BJ (cell line): ENCODE measurements at regions not wholly inside any gene's neighbourhood (a gene's known extent, or its start where the extent isn't known, plus 50 kb on each side); places are given as distances from the start of the nearest gene placed in this dataset.

Experiments used
- CTCF ChIA-PET: fragments of 350-600 bp; formaldehyde crosslinking; extraction: SDS; loops from one replicate; lab custom pipeline; 2021; ENCODE audit warnings: antibody characterized with exemption, inconsistent platforms; lab: Yijun Ruan, JAX
- POLR2A ChIA-PET: fragments of 300-600 bp; sonication (Branson Sonifier 250); formaldehyde crosslinking; extraction: SDS; loops from one replicate; lab custom pipeline; 2021; ENCODE audit warnings: antibody characterized with exemption; lab: Charles Lee
- DNase-seq: peaks from one replicate; pipeline ENCODE4 v3.0.0-alpha.2; 2011; ENCODE audit warnings: low read depth
- H3K27me3 ChIP-seq: 2 replicates; pipeline ENCODE4 v1.6.0; 2011; ENCODE audit warnings: low read length; ENCODE audit not compliant: control insufficient read depth, insufficient read depth
- H3K36me3 ChIP-seq: 2 replicates; pipeline ENCODE4 v1.5.1; 2011; ENCODE audit warnings: low read length; ENCODE audit not compliant: control insufficient read depth, insufficient read depth
- H3K4me3 ChIP-seq: 2 replicates; pipeline ENCODE4 v1.5.1; 2011; ENCODE audit warnings: low read depth, mild to moderate bottlenecking, control low read depth, low read length
- TF ChIP-seq, protein P1 (sequence below): IDR thresholded peaks from 2 replicates; pipeline ENCODE4 v1.5.1; 2011; ENCODE audit warnings: low read depth, mild to moderate bottlenecking, control low read depth, inconsistent platforms, low read length, moderate library complexity; ENCODE audit not compliant: insufficient read depth

DNA sequence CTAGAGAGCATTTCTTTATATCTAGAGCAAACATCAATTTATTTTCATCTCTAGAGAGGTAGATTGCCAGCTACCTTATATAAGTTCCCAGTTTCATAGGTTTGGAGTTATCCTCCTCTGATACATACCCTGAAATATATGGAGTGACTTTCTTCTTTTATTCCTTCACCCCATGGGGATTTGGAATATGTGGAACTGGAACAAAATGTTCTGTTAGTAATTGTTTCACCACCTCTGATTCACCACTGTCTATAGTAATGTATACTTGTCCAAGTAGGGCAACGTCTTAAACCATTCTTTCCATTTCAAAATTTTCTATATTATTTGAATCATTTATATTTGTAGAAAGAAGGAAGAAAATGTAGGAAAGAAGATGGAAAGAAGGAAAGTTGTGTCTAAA lies 511.2 kb upstream of the KCND2 start:
- ChIA-PET POLR2A (no interaction called here), CTCF (no interaction called here)
- TF ChIP-seq, protein P1, sequence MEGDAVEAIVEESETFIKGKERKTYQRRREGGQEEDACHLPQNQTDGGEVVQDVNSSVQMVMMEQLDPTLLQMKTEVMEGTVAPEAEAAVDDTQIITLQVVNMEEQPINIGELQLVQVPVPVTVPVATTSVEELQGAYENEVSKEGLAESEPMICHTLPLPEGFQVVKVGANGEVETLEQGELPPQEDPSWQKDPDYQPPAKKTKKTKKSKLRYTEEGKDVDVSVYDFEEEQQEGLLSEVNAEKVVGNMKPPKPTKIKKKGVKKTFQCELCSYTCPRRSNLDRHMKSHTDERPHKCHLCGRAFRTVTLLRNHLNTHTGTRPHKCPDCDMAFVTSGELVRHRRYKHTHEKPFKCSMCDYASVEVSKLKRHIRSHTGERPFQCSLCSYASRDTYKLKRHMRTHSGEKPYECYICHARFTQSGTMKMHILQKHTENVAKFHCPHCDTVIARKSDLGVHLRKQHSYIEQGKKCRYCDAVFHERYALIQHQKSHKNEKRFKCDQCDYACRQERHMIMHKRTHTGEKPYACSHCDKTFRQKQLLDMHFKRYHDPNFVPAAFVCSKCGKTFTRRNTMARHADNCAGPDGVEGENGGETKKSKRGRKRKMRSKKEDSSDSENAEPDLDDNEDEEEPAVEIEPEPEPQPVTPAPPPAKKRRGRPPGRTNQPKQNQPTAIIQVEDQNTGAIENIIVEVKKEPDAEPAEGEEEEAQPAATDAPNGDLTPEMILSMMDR: no peak
- Histone ChIP-seq H3K27me3 (no peaks in the 10 kb centered on the region), H3K4me3 (no peak overlapping the region), H3K36me3 (no peaks in the 10 kb centered on the region)
- no peak for DNase-seq

DNA sequence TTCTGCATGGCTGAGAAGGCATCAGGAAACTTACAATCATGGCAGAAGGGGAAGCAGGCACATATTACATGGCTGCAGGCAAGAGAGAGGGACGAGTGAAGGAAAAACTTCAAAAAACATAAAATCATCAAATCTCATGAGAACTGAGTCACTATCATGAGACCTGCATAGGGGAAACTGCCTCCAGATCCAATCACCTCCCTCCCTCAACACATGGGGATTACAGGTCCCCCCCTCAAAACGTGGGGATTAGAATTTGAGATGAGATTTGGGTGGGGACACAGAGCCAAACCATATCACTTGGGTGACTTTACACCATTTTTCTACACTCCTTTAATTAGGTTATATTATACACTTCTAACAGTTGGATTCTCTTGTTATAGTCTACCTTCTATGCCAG lies 490.7 kb upstream of the KCND2 start:
- H3K36me3 ChIP-seq: no peaks in the 10 kb centered on the region
- H3K4me3 ChIP-seq: no peak overlapping the region
- no peak for DNase-seq
- no peaks in the 10 kb centered on the region for H3K27me3 ChIP-seq
- ChIA-PET CTCF (no interaction called here), POLR2A (no interaction called here)
- TF ChIP-seq, protein P1: no peak

DNA sequence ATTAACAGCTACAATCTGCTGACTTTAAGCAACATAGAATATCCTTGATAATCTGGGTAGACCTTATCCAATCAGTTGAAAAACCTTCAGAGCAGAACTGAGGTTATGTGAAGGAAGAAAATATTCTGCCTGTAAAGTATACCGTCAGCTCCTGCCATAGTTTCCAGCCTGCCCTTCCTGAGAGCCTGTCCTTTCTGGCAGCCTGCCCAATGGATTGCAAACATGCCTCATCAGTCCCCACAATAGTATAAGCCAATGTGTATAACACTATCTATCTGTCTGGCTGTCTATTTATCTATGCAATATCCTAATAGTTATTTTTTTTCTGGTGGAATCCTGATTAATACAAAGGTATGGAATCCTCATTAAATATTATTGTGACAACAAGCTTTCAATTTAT lies 489.2 kb upstream of the KCND2 start:
- CTCF ChIA-PET: no interaction called here
- Histone ChIP-seq H3K27me3 (no peaks in the 10 kb centered on the region), H3K4me3 (no peak overlapping the region), H3K36me3 (no peaks in the 10 kb centered on the region)
- POLR2A ChIA-PET: no interaction called here
- TF ChIP-seq, protein P1: no peak
- no peak for DNase-seq

DNA sequence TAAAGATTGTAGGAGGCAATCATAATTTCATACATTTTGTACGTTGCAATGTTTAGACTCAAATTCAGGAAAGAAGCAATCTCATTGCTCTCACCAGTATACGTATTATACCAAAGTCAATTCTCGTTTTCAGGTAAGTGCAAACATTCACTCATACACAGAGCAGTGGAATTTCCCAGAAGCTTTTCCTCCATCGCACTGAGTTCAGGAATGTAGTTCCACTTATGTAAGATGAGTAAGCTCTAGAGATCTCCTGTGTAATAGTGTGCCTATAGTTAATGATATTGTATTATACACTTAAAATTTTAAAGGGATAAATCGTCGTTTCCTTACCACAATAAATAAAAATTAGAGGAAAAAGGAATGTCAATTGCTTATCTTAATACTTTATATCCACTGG lies 470.8 kb upstream of the KCND2 start:
- Histone ChIP-seq H3K36me3 (no peaks in the 10 kb centered on the region), H3K27me3 (no peaks in the 10 kb centered on the region), H3K4me3 (no peak overlapping the region)
- ChIA-PET CTCF (no interaction called here), POLR2A (no interaction called here)
- TF ChIP-seq, protein P1: no peak
- DNase-seq: no peak

DNA sequence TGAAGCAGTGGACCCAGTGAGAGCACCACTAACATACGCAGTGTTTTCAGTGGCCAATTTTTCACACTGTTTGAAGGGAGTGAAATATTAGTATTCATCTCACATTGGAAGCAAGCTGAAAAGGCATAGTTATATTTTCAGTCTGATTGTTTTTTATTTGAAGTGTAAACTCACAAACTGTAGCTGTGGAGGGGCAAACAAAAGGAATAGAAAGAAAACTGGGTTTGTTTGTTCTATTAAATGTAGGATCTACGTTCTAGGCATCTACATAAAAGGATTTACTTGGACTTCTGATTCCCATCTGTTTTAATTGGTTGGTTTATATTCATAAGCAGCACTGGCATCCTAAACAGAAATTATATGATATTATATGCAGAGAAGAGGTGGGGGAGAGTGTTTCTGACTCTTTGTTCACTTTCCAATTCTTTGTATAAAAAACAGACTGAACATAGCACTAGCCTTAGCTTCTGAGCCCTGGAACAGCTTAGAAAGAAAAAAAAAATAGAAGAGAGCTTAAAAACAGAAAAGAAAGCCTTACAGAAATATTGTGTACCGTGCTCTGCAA lies 447.8 kb upstream of the KCND2 start:
- H3K36me3 ChIP-seq: no peaks in the 10 kb centered on the region
- TF ChIP-seq, protein P1: no peak
- H3K4me3 ChIP-seq: no peak overlapping the region
- no peak for DNase-seq
- CTCF ChIA-PET: no interaction called here
- POLR2A ChIA-PET: no interaction called here
- H3K27me3 ChIP-seq: no peaks in the 10 kb centered on the region
